ENCODE measurements at regions not wholly inside any gene's neighbourhood (a gene's known extent, or its start where the extent isn't known, plus 50 kb on each side); places are given as distances from the start of the nearest gene placed in this dataset.

- TF ChIP-seq CTCF (IDR thresholded peaks at IDR 0.05) = no peak
- TF ChIP-seq EP300 (IDR thresholded peaks at IDR 0.05) = no peak
Measured at GRCh38 chr20:24871480-24872213, 77.4 kb upstream of the CST7 start.

Measured in ovary (tissue), 3 donors.